Ovary (tissue), 7 donors: ENCODE measurements at regions not wholly inside any gene's neighbourhood (a gene's known extent, or its start where the extent isn't known, plus 50 kb on each side); places are given as distances from the start of the nearest gene placed in this dataset.

Experiments used
- DNase-seq, 5 donors: peaks; one replicate each; pipeline ENCODE4 v3.0.0-alpha.2; 2019 to 2020
- H3K27ac ChIP-seq, 2 donors: fragments of 200-600 bp; one replicate each; pipeline versions ENCODE4 v1.5.1 to v1.8.0; 2019 to 2022
- H3K27me3 ChIP-seq: fragments of 200-600 bp; one replicate; pipeline ENCODE4 v1.8.0; 2022
- H3K36me3 ChIP-seq: fragments of 200-600 bp; sonication (generic); one replicate; pipeline ENCODE4 v1.5.1; 2019
- H3K4me1 ChIP-seq: one replicate; pipeline ENCODE4 v1.8.1; 2013; ENCODE audit warnings: mild to moderate bottlenecking, moderate library complexity; ENCODE audit not compliant: insufficient read depth
- H3K4me3 ChIP-seq: fragments of 200-600 bp; sonication (generic); one replicate; pipeline ENCODE4 v1.5.1; 2017
- H3K9me3 ChIP-seq, 2 donors: fragments of 200-600 bp in 1 of 2; sonication (generic) in 1 of 2; one replicate each; pipeline versions ENCODE4 v1.5.1 to v1.8.1; 2013 to 2019; ENCODE audit warnings: mild to moderate bottlenecking in 1 of 2, moderate library complexity in 1 of 2
- EP300 ChIP-seq: sonication (generic); formaldehyde crosslinking; IDR thresholded peaks from one replicate; pipeline ENCODE4 v1.6.1; 2017; ENCODE audit warnings: antibody characterized with exemption
- POLR2A ChIP-seq: fragments of 450-650 bp; IDR thresholded peaks from one replicate; pipeline ENCODE4 v1.6.1; 2017; ENCODE audit warnings: antibody characterized with exemption, mild to moderate bottlenecking, moderate library complexity
- WGBS, 3 donors: extraction: QIAGEN DNeasy Blood & Tissue Kit in 1 of 3; methylation state at CpG; one replicate each; pipeline versions ENCODE4 v1.1.5 to v1.1.7; 2013 to 2017; 5-methylcytosine and 5-hydroxymethylcytosine counted together
- intact Hi-C, 4 donors: fragments of 100-400 bp; cut with DNase I; formaldehyde crosslinking; loops; one replicate each; pipeline versions ENCODE4 v1.11.0 to v1.15.1; 2022 to 2023
- TF ChIP-seq, protein P1 (sequence below), 3 donors: fragments of 450-650 bp in 2 of 3; fragments of 200-600 bp in 1 of 3; IDR thresholded peaks; one replicate each; pipeline versions ENCODE4 v1.5.1 to v1.8.0; 2016 to 2022; ENCODE audit warnings: antibody characterized with exemption in 3 of 3, mild to moderate bottlenecking in 1 of 3
- donor health status: DM: no; HTN: no; CAD: no; lungs with moderate emphysema.
- donor health status: DM: no; HTN: no; CAD: no.
- donor health status: Bipolar disorder and iron deficiency.
- donor health status: DM: no; HTN: no; CAD: no.
- donor health status: DM: yes; HTN: yes; CAD: no.

DNA sequence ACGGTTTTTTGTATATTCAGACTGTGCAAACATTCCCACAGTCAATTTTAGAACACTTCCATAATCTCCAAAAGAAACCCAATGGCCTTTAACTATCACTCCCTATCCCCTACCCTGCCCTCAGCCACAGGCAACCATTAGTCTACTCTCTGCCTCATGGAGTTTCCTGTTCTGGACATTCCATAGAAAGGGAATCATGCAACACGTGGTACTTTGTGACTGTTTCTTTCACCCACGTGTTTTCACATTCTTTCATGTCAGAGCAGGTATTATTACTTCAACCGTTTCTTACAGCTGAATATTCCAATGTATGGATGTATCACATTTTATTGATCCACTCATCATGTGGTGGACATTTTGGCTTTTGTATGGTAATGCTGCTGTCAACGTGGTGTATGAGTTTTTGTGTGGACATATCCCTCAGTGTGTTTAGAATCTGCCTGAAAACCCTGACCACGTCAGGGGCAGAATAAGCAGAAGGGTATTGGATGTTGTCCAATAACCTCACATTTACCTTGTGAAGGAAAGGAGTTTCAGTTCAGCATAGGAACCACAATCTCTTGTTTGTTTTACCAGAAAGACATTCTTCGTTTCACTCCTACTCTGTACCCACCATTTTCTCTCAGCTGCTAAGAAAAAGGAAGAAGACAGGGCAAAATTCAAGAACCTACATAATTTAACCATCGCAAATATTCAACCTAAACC, 107.5 kb upstream of the DYRK2 start:
- H3K36me3 ChIP-seq: no peaks in the 10 kb centered on the region
- TF ChIP-seq EP300 (no peak), POLR2A (no peak)
- TF ChIP-seq, protein P1, sequence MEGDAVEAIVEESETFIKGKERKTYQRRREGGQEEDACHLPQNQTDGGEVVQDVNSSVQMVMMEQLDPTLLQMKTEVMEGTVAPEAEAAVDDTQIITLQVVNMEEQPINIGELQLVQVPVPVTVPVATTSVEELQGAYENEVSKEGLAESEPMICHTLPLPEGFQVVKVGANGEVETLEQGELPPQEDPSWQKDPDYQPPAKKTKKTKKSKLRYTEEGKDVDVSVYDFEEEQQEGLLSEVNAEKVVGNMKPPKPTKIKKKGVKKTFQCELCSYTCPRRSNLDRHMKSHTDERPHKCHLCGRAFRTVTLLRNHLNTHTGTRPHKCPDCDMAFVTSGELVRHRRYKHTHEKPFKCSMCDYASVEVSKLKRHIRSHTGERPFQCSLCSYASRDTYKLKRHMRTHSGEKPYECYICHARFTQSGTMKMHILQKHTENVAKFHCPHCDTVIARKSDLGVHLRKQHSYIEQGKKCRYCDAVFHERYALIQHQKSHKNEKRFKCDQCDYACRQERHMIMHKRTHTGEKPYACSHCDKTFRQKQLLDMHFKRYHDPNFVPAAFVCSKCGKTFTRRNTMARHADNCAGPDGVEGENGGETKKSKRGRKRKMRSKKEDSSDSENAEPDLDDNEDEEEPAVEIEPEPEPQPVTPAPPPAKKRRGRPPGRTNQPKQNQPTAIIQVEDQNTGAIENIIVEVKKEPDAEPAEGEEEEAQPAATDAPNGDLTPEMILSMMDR (IDR thresholded peaks at IDR 0.05): no peak
- H3K27ac ChIP-seq: no peak overlapping the region
- no peak for DNase-seq
- no peaks in the 10 kb centered on the region for H3K9me3 ChIP-seq
- H3K4me3 ChIP-seq: no peak overlapping the region
- H3K4me1 ChIP-seq: no peaks in the 10 kb centered on the region
- no peaks in the 10 kb centered on the region for H3K27me3 ChIP-seq
- intact Hi-C loops: no loop called here
- 55 to 62% (median 58%) methylated on average over 8 of the region's 8 CpGs for WGBS, 3 donors

DNA sequence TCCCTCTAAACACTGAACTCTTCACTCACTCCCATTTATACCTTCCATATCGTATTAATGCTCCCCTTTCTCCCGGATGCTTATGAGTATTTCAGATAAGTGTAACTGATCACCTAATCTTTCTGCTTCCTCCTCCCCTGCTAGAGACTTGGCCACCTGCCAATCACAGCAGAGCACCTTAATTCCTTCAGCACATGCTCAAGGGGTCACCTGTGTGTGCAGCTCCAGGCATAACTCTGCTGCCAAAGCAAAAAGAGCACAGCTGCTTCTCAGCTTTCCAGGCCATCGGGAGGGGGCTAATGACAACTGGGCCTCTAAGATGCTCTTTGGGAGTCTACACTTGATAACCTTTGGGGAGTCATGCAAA, 106.9 kb upstream of the DYRK2 start:
- Histone ChIP-seq H3K4me1 (no peaks in the 10 kb centered on the region), H3K27me3 (no peaks in the 10 kb centered on the region), H3K36me3 (no peaks in the 10 kb centered on the region), H3K27ac (no peak overlapping the region), H3K4me3 (no peak overlapping the region), H3K9me3 (no peaks in the 10 kb centered on the region)
- DNase-seq: no peak
- intact Hi-C loops: no loop called here
- TF ChIP-seq POLR2A (no peak), EP300 (no peak)
- TF ChIP-seq, protein P1 (IDR thresholded peaks at IDR 0.05): no peak
- 32 to 55% (median 41%) methylated on average over 3 of the region's 3 CpGs for WGBS, 3 donors

DNA sequence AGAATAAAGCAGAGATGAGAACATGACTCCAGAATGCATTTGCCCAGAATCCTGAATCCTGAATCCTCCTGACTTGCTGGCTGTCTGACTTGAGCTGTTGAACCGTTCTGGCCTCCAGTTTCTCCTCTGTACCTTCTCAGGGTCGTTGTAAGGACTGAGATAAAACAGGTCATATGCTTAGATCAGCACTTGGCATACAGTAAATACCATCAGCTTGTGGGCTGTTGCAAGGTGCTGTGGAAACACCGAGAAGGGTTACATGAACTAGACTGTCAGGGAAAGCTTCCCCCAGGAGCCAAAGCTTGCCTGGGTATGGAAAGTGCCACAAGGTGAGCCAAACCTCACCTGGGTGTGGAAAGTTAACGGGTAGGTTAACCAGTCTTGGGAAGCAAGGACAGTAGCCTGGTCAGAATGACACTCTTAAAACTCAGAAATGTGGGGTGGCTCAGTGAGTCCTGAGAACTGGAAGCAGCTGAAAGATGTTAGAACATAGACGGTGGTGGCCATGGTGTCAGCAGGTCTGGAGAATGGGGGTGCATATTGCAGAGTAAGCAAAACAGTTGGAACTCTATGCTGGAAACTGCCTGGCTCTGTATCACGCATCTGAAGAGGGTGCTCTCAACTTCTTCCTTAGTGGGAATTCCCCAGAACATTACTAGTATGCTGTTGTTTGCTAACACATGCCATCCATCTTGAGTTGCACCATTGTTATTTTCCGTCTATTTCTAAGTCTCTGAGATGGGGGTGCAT, 105.3 kb upstream of the DYRK2 start:
- WGBS, 3 donors: 67 to 77% (median 70%) methylated on average over 7 of the region's 7 CpGs
- TF ChIP-seq POLR2A (no peak), EP300 (no peak)
- TF ChIP-seq, protein P1 (IDR thresholded peaks at IDR 0.05): no peak
- H3K27ac ChIP-seq: no peak overlapping the region
- H3K4me1 ChIP-seq: no peaks in the 10 kb centered on the region
- intact Hi-C loops: no loop called here
- H3K9me3 ChIP-seq: no peaks in the 10 kb centered on the region
- H3K4me3 ChIP-seq: no peak overlapping the region
- H3K27me3 ChIP-seq: no peaks in the 10 kb centered on the region
- no peaks in the 10 kb centered on the region for H3K36me3 ChIP-seq
- DNase-seq: no peak

DNA sequence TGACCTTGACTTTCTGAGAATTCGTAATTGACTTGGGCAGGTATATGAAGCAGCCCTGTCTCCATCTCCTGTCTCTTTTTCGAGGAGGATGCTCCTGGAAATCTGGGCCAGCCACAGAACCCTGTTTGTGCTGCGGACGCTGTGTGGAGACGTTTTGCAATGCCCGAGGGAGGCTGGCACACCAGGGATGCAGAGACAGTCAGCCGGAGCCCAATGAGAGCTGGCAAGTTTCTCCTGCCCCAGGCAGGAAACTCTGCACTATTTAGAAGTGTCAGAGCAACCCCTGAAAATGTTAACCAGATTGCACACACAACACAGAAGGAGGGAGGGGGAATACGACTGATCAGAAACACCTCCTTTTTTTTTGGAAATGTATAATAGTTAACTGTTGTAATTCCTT, 103.2 kb upstream of the DYRK2 start:
- intact Hi-C loops: no loop called here

More for the DNA sequence above, 103.2 kb upstream of the DYRK2 start:
- DNase-seq: no peak
- no peaks in the 10 kb centered on the region for H3K4me1 ChIP-seq
- no peak overlapping the region for H3K27ac ChIP-seq
- no peaks in the 10 kb centered on the region for H3K36me3 ChIP-seq
- no peak overlapping the region for H3K4me3 ChIP-seq
- no peaks in the 10 kb centered on the region for H3K27me3 ChIP-seq
- no peak for TF ChIP-seq EP300
- TF ChIP-seq, protein P1 (IDR thresholded peaks at IDR 0.05): no peak
- no peak for TF ChIP-seq POLR2A
- WGBS, 3 donors: 71 to 83% (median 78%) methylated on average over 8 of the region's 8 CpGs
- no peaks in the 10 kb centered on the region for H3K9me3 ChIP-seq
